H1 (cell line): ENCODE measurements at regions not wholly inside any gene's neighbourhood (a gene's known extent, or its start where the extent isn't known, plus 50 kb on each side); places are given as distances from the start of the nearest gene placed in this dataset.

Experiments used
- CTCF ChIA-PET: fragments of 300-600 bp; sonication (Branson Sonifier 250); formaldehyde crosslinking; loops from one replicate; lab custom pipeline; 2021; ENCODE audit not compliant: partially characterized antibody; lab: Charles Lee
- POLR2A ChIA-PET: fragments of 300-600 bp; sonication (Branson Sonifier 250); formaldehyde crosslinking; loops from one replicate; lab custom pipeline; 2021; ENCODE audit warnings: inconsistent platforms; ENCODE audit not compliant: partially characterized antibody; lab: Charles Lee
- DNase-seq, 2 experiments: peaks; one replicate each; pipeline versions ENCODE4 v3.0.0 to v3.0.0-alpha.2; 2010 to 2022; ENCODE audit warnings: low spot score in 2 of 2, low read depth in 1 of 2, mixed read lengths in 1 of 2
- FAIRE-seq: peaks from 2 replicates; lab custom pipeline; 2011; peaks lifted over from hg19 to GRCh38; lab: Jason Lieb, UNC
- H2AFZ ChIP-seq: 2 replicates; pipeline ENCODE4 v1.8.1; 2012; ENCODE audit warnings: low read length, inconsistent platforms
- H2AK5ac ChIP-seq: 2 replicates; pipeline ENCODE4 v1.6.1; 2013; ENCODE audit warnings: low read depth, low read length
- H2BK120ac ChIP-seq: replicated peaks from 2 replicates; pipeline ENCODE3; 2013; ENCODE audit warnings: low read depth, low read length, inconsistent platforms
- H2BK12ac ChIP-seq: 2 replicates; pipeline ENCODE4 v1.6.1; 2013; ENCODE audit warnings: low read depth, low read length
- H2BK15ac ChIP-seq: 2 replicates; pipeline ENCODE4 v1.6.1; 2013; ENCODE audit warnings: low read length
- H2BK20ac ChIP-seq: 2 replicates; pipeline ENCODE4 v1.6.1; 2013; ENCODE audit warnings: low read length
- H2BK5ac ChIP-seq: 2 replicates; pipeline ENCODE4 v1.6.1; 2013; ENCODE audit warnings: low read depth, low read length
- H3K14ac ChIP-seq: 2 replicates; pipeline ENCODE4 v1.6.1; 2013; ENCODE audit warnings: inconsistent platforms; ENCODE audit not compliant: insufficient read length
- H3K18ac ChIP-seq: 2 replicates; pipeline ENCODE4 v1.6.1; 2013; ENCODE audit warnings: low read length; ENCODE audit errors: extremely low read depth
- H3K23ac ChIP-seq: 2 replicates; pipeline ENCODE4 v1.6.1; 2013; ENCODE audit warnings: inconsistent platforms; ENCODE audit not compliant: insufficient read length
- H3K23me2 ChIP-seq: 2 replicates; pipeline ENCODE4 v1.6.1; 2013; ENCODE audit warnings: low read depth, low read length
- H3K27ac ChIP-seq: 2 replicates; pipeline ENCODE4 v1.6.1; 2011; ENCODE audit warnings: low read depth, low read length, inconsistent platforms
- H3K27me3 ChIP-seq, 4 experiments: replicated peaks in 1 of 4; 1 replicate in 1 of 4; 2 replicates in 3 of 4; pipeline versions ENCODE4 v1.6.1 to v1.8.1; 2011 to 2013; ENCODE audit warnings: low read length in 3 of 4, mild to moderate bottlenecking in 3 of 4, inconsistent platforms in 2 of 4, mixed read lengths in 2 of 4, moderate library complexity in 1 of 4; ENCODE audit not compliant: control insufficient read depth in 3 of 4, insufficient read depth in 3 of 4; ENCODE audit errors: extremely low read depth in 1 of 4
- H3K36me3 ChIP-seq, 4 experiments: 2 replicates each; pipeline versions ENCODE4 v1.6.1 to v1.8.1; 2011 to 2013; ENCODE audit warnings: mild to moderate bottlenecking in 4 of 4, low read length in 3 of 4, moderate library complexity in 2 of 4, control low read depth in 1 of 4, inconsistent platforms in 1 of 4; ENCODE audit not compliant: insufficient read depth in 4 of 4, control insufficient read depth in 2 of 4
- H3K4ac ChIP-seq: replicated peaks from 2 replicates; pipeline ENCODE3; 2013; ENCODE audit warnings: low read length, low read depth, mixed read lengths, inconsistent platforms; ENCODE audit not compliant: insufficient read length
- H3K4me1 ChIP-seq, 4 experiments: replicated peaks in 1 of 4; 1 replicate in 1 of 4; 2 replicates in 3 of 4; pipeline versions ENCODE4 v1.6.1 to v1.8.1; 2011 to 2013; ENCODE audit warnings: low read length in 3 of 4, inconsistent platforms in 2 of 4, mixed read lengths in 1 of 4; ENCODE audit not compliant: insufficient read depth in 4 of 4, control insufficient read depth in 3 of 4
- H3K4me2 ChIP-seq, 2 experiments: 2 replicates each; pipeline versions ENCODE4 v1.6.1 to v1.8.1; 2011 to 2013; ENCODE audit warnings: low read depth in 2 of 2, low read length in 2 of 2, control low read depth in 1 of 2, inconsistent platforms in 1 of 2, mild to moderate bottlenecking in 1 of 2; ENCODE audit not compliant: insufficient read depth in 1 of 2
- H3K4me3 ChIP-seq, 4 experiments: fragments of 200-600, 300-600 bp in 1 of 4; sonication (generic), shearing (Covaris generic), sonication (Bioruptor Twin) in 1 of 4; 2 replicates each; pipeline versions ENCODE4 v1.5.1 to v1.8.1; 2011 to 2016; ENCODE audit warnings: low read length in 4 of 4, low read depth in 3 of 4, control low read depth in 2 of 4, inconsistent platforms in 2 of 4, mild to moderate bottlenecking in 2 of 4, mixed read lengths in 1 of 4, moderate library complexity in 1 of 4; ENCODE audit not compliant: insufficient read depth in 2 of 4; ENCODE audit errors: extremely low read depth in 1 of 4
- H3K56ac ChIP-seq: replicated peaks from 2 replicates; pipeline ENCODE3; 2013; ENCODE audit warnings: low read depth, mild to moderate bottlenecking, mixed read lengths, low read length, inconsistent platforms; ENCODE audit not compliant: insufficient read length
- H3K79me1 ChIP-seq: 2 replicates; pipeline ENCODE4 v1.6.1; 2013; ENCODE audit warnings: low read depth, low read length, control low read depth
- H3K79me2 ChIP-seq, 2 experiments: 2 replicates each; pipeline versions ENCODE4 v1.6.1 to v1.8.1; 2012 to 2013; ENCODE audit warnings: low read length in 2 of 2, mild to moderate bottlenecking in 2 of 2, inconsistent platforms in 1 of 2; ENCODE audit not compliant: insufficient read depth in 2 of 2, control insufficient read depth in 1 of 2
- H3K9ac ChIP-seq, 4 experiments: replicated peaks in 1 of 4; 1 replicate in 1 of 4; 2 replicates in 3 of 4; pipeline versions ENCODE4 v1.6.1 to v1.8.1; 2011 to 2013; ENCODE audit warnings: low read depth in 3 of 4, low read length in 3 of 4, control low read depth in 2 of 4, mild to moderate bottlenecking in 2 of 4, moderate library complexity in 2 of 4, inconsistent platforms in 1 of 4; ENCODE audit errors: extremely low read depth in 1 of 4
- H3K9me3 ChIP-seq, 2 experiments: 2 replicates each; pipeline versions ENCODE4 v1.6.1 to v1.8.1; 2012 to 2013; ENCODE audit warnings: mild to moderate bottlenecking in 2 of 2, moderate library complexity in 2 of 2, control low read depth in 1 of 2, inconsistent platforms in 1 of 2, low read depth in 1 of 2, low read length in 1 of 2, mixed read lengths in 1 of 2; ENCODE audit not compliant: insufficient read depth in 2 of 2
- H4K20me1 ChIP-seq, 2 experiments: replicated peaks in 1 of 2; 2 replicates each; pipeline versions ENCODE3 to v1.8.1; 2011 to 2013; ENCODE audit warnings: inconsistent platforms in 2 of 2, low read length in 2 of 2, mild to moderate bottlenecking in 1 of 2; ENCODE audit not compliant: insufficient read depth in 2 of 2, control insufficient read depth in 1 of 2
- H4K5ac ChIP-seq: 2 replicates; pipeline ENCODE4 v1.6.1; 2013; ENCODE audit warnings: low read length, low read depth, mixed read lengths, inconsistent platforms; ENCODE audit not compliant: insufficient read length
- H4K8ac ChIP-seq: 2 replicates; pipeline ENCODE4 v1.8.0; 2013; ENCODE audit warnings: mild to moderate bottlenecking, moderate library complexity, low read length, inconsistent platforms; ENCODE audit not compliant: insufficient read depth; ENCODE audit errors: extremely low read depth
- H4K91ac ChIP-seq: replicated peaks from 2 replicates; pipeline ENCODE3; 2013; ENCODE audit warnings: low read length, mixed read lengths, inconsistent platforms; ENCODE audit not compliant: insufficient read length
- BCL11A ChIP-seq, 2 experiments: IDR thresholded peaks; one replicate each; pipeline ENCODE4 v1.6.1; 2011; ENCODE audit warnings: low read depth in 2 of 2, low read length in 2 of 2, mild to moderate bottlenecking in 2 of 2
- CHD2 ChIP-seq: IDR thresholded peaks from 2 replicates; pipeline ENCODE4 v1.6.1; 2012; ENCODE audit warnings: low read length, improper control_type of control experiment
- CTBP2 ChIP-seq: IDR thresholded peaks from 2 replicates; pipeline ENCODE4 v1.7.0; 2011; ENCODE audit warnings: borderline replicate concordance, mild to moderate bottlenecking, moderate library complexity, mixed read lengths, low read length; ENCODE audit not compliant: insufficient read depth, insufficient read length
- GABPA ChIP-seq: IDR thresholded peaks from 2 replicates; pipeline ENCODE4 v1.6.1; 2011; ENCODE audit warnings: mild to moderate bottlenecking, low read length, moderate library complexity, borderline replicate concordance; ENCODE audit not compliant: insufficient read depth
- GTF2F1 ChIP-seq: IDR thresholded peaks from 2 replicates; pipeline ENCODE4 v1.6.1; 2012; ENCODE audit warnings: low read depth, low read length, improper control_type of control experiment, borderline replicate concordance
- HDAC6 ChIP-seq: IDR thresholded peaks from one replicate; pipeline ENCODE4 v1.7.1; 2012; ENCODE audit warnings: low read depth, mild to moderate bottlenecking, inconsistent platforms, low read length, moderate library complexity
- JUN ChIP-seq: IDR thresholded peaks from 2 replicates; pipeline ENCODE4 v1.6.1; 2011; ENCODE audit warnings: low read depth, mild to moderate bottlenecking, improper control_type of control experiment, low read length
- POLR2A ChIP-seq, 2 experiments: IDR thresholded peaks; 1 replicate in 1 of 2; 2 replicates in 1 of 2; pipeline ENCODE4 v1.6.1; 2011; ENCODE audit warnings: low read depth in 2 of 2, low read length in 2 of 2, mild to moderate bottlenecking in 2 of 2; ENCODE audit errors: control extremely low read depth in 1 of 2
- SUZ12 ChIP-seq: fragments of 200-600 bp; sonication (generic); IDR thresholded peaks from 2 replicates; pipeline ENCODE4 v1.6.1; 2012; ENCODE audit warnings: mild to moderate bottlenecking, inconsistent platforms, low read length, moderate library complexity, mixed read lengths
- TCF12 ChIP-seq: IDR thresholded peaks from 2 replicates; pipeline ENCODE4 v1.6.1; 2011; ENCODE audit warnings: low read depth, mild to moderate bottlenecking, low read length
- WGBS, 2 experiments: shearing (Covaris generic) in 1 of 2; methylation state at CpG; one replicate each; pipeline versions ENCODE4 v1.1.6 to v1.1.7; 2013 to 2015; ENCODE audit warnings: low lambda C conversion rate in 2 of 2, mixed read lengths in 2 of 2, inconsistent platforms in 1 of 2, low coverage in 1 of 2, missing lambda C conversion rate in 1 of 2; ENCODE audit not compliant: insufficient replicate concordance in 2 of 2, insufficient coverage in 1 of 2, insufficient read length in 1 of 2; ENCODE audit errors: extremely low coverage in 1 of 2, missing lambda C conversion rate in 1 of 2; 5-methylcytosine and 5-hydroxymethylcytosine counted together

DNA sequence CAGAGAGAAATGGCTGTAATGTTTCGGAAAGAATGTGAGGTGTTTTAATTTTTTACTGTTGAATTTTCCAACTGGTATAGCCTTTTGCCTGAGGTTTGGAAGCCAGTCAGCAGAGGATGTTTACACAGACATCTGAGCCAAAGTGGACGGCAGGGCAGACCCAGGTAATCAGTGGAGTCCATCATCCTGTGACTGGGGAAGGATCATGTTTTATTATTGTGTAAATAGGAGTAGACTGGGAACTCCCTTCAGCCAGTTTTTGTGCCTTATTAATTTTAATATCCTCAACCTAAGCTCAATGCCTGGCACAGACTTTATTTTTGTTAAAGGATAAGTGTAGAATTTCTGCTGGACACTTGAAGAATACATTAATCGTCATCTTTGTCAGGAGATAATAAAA is 142.0 kb upstream of the GAREM1 start:
- H4K8ac ChIP-seq, result no peak overlapping the region
- no peak overlapping the region for H4K5ac ChIP-seq
- no peak overlapping the region for H3K4me2 ChIP-seq
- H3K4ac ChIP-seq, result no peak overlapping the region
- H4K91ac ChIP-seq, result no peak overlapping the region
- no peak overlapping the region for H3K9ac ChIP-seq
- no peak overlapping the region for H2BK120ac ChIP-seq
- whole genome bisulfite sequencing, 2 experiments, result 84% methylated on average over 3 of the region's 3 CpGs; no CpG with 5 or more reads in 1 of the 2 experiments
- no peak overlapping the region for H3K23ac ChIP-seq
- no peak overlapping the region for H3K4me3 ChIP-seq
- no peaks in the 10 kb centered on the region for H3K9me3 ChIP-seq
- no peak overlapping the region for H2AFZ ChIP-seq
- H2BK20ac ChIP-seq, result no peak overlapping the region
- no peaks in the 10 kb centered on the region for H3K79me2 ChIP-seq
- no peak overlapping the region for H3K27ac ChIP-seq
- no peaks in the 10 kb centered on the region for H4K20me1 ChIP-seq
- no peaks in the 10 kb centered on the region for H3K23me2 ChIP-seq
- ChIA-PET POLR2A (interaction anchor here (0.5 kb wide), 1 partner anchor 316 kb away, joined by 4 read pairs; no protein-coding TSS in a partner anchor), CTCF (no interaction called here)
- no peak overlapping the region for H3K14ac ChIP-seq
- H2BK15ac ChIP-seq, result no peak overlapping the region
- no peaks in the 10 kb centered on the region for H3K36me3 ChIP-seq
- no peaks in the 10 kb centered on the region for H3K4me1 ChIP-seq
- DNase-seq (no peak), FAIRE-seq (no peak)
- H3K18ac ChIP-seq, result no peak overlapping the region
- H2BK5ac ChIP-seq, result no peak overlapping the region
- H3K56ac ChIP-seq, result no peak overlapping the region
- no peak overlapping the region for H2AK5ac ChIP-seq
- H2BK12ac ChIP-seq, result no peak overlapping the region
- no peaks in the 10 kb centered on the region for H3K79me1 ChIP-seq
- H3K27me3 ChIP-seq, result no peaks in the 10 kb centered on the region
- TF ChIP-seq SUZ12 (no peak), GTF2F1 (no peak), TCF12 (no peak), JUN (no peak), HDAC6 (no peak), CHD2 (no peak), CTBP2 (no peak), BCL11A (IDR thresholded peaks at IDR 0.05; ENCODE audit: low read depth in 2 of 2, low read length in 2 of 2) (no peak), POLR2A (IDR thresholded peaks at IDR 0.05; ENCODE audit: control extremely low read depth in 1 of 2, low read depth in 2 of 2, low read length in 2 of 2) (no peak), GABPA (no peak)
